H1 (cell line): ENCODE measurements at regions not wholly inside any gene's neighbourhood (a gene's known extent, or its start where the extent isn't known, plus 50 kb on each side); places are given as distances from the start of the nearest gene placed in this dataset.

ENCODE experiments used
- CTCF ChIA-PET: fragments of 300-600 bp; sonication (Branson Sonifier 250); formaldehyde crosslinking; loops from one replicate; lab custom pipeline; 2021; ENCODE audit not compliant: partially characterized antibody; lab: Charles Lee
- POLR2A ChIA-PET: fragments of 300-600 bp; sonication (Branson Sonifier 250); formaldehyde crosslinking; loops from one replicate; lab custom pipeline; 2021; ENCODE audit warnings: inconsistent platforms; ENCODE audit not compliant: partially characterized antibody; lab: Charles Lee
- DNase-seq, 2 experiments: peaks; one replicate each; pipeline versions ENCODE4 v3.0.0 to v3.0.0-alpha.2; 2010 to 2022; ENCODE audit warnings: low spot score in 2 of 2, low read depth in 1 of 2, mixed read lengths in 1 of 2
- FAIRE-seq: peaks from 2 replicates; lab custom pipeline; 2011; peaks lifted over from hg19 to GRCh38; lab: Jason Lieb, UNC
- H2AFZ ChIP-seq: 2 replicates; pipeline ENCODE4 v1.8.1; 2012; ENCODE audit warnings: low read length, inconsistent platforms
- H2AK5ac ChIP-seq: 2 replicates; pipeline ENCODE4 v1.6.1; 2013; ENCODE audit warnings: low read depth, low read length
- H2BK120ac ChIP-seq: replicated peaks from 2 replicates; pipeline ENCODE3; 2013; ENCODE audit warnings: low read depth, low read length, inconsistent platforms
- H2BK12ac ChIP-seq: 2 replicates; pipeline ENCODE4 v1.6.1; 2013; ENCODE audit warnings: low read depth, low read length
- H2BK15ac ChIP-seq: 2 replicates; pipeline ENCODE4 v1.6.1; 2013; ENCODE audit warnings: low read length
- H2BK20ac ChIP-seq: 2 replicates; pipeline ENCODE4 v1.6.1; 2013; ENCODE audit warnings: low read length
- H2BK5ac ChIP-seq: 2 replicates; pipeline ENCODE4 v1.6.1; 2013; ENCODE audit warnings: low read depth, low read length
- H3K14ac ChIP-seq: 2 replicates; pipeline ENCODE4 v1.6.1; 2013; ENCODE audit warnings: inconsistent platforms; ENCODE audit not compliant: insufficient read length
- H3K18ac ChIP-seq: 2 replicates; pipeline ENCODE4 v1.6.1; 2013; ENCODE audit warnings: low read length; ENCODE audit errors: extremely low read depth
- H3K23ac ChIP-seq: 2 replicates; pipeline ENCODE4 v1.6.1; 2013; ENCODE audit warnings: inconsistent platforms; ENCODE audit not compliant: insufficient read length
- H3K23me2 ChIP-seq: 2 replicates; pipeline ENCODE4 v1.6.1; 2013; ENCODE audit warnings: low read depth, low read length
- H3K27ac ChIP-seq: 2 replicates; pipeline ENCODE4 v1.6.1; 2011; ENCODE audit warnings: low read depth, low read length, inconsistent platforms
- H3K27me3 ChIP-seq, 4 experiments: replicated peaks in 1 of 4; 1 replicate in 1 of 4; 2 replicates in 3 of 4; pipeline versions ENCODE4 v1.6.1 to v1.8.1; 2011 to 2013; ENCODE audit warnings: low read length in 3 of 4, mild to moderate bottlenecking in 3 of 4, inconsistent platforms in 2 of 4, mixed read lengths in 2 of 4, moderate library complexity in 1 of 4; ENCODE audit not compliant: control insufficient read depth in 3 of 4, insufficient read depth in 3 of 4; ENCODE audit errors: extremely low read depth in 1 of 4
- H3K36me3 ChIP-seq, 4 experiments: 2 replicates each; pipeline versions ENCODE4 v1.6.1 to v1.8.1; 2011 to 2013; ENCODE audit warnings: mild to moderate bottlenecking in 4 of 4, low read length in 3 of 4, moderate library complexity in 2 of 4, control low read depth in 1 of 4, inconsistent platforms in 1 of 4; ENCODE audit not compliant: insufficient read depth in 4 of 4, control insufficient read depth in 2 of 4
- H3K4ac ChIP-seq: replicated peaks from 2 replicates; pipeline ENCODE3; 2013; ENCODE audit warnings: low read length, low read depth, mixed read lengths, inconsistent platforms; ENCODE audit not compliant: insufficient read length
- H3K4me1 ChIP-seq, 4 experiments: replicated peaks in 1 of 4; 1 replicate in 1 of 4; 2 replicates in 3 of 4; pipeline versions ENCODE4 v1.6.1 to v1.8.1; 2011 to 2013; ENCODE audit warnings: low read length in 3 of 4, inconsistent platforms in 2 of 4, mixed read lengths in 1 of 4; ENCODE audit not compliant: insufficient read depth in 4 of 4, control insufficient read depth in 3 of 4
- H3K4me2 ChIP-seq, 2 experiments: 2 replicates each; pipeline versions ENCODE4 v1.6.1 to v1.8.1; 2011 to 2013; ENCODE audit warnings: low read depth in 2 of 2, low read length in 2 of 2, control low read depth in 1 of 2, inconsistent platforms in 1 of 2, mild to moderate bottlenecking in 1 of 2; ENCODE audit not compliant: insufficient read depth in 1 of 2
- H3K4me3 ChIP-seq, 4 experiments: fragments of 200-600, 300-600 bp in 1 of 4; sonication (generic), shearing (Covaris generic), sonication (Bioruptor Twin) in 1 of 4; 2 replicates each; pipeline versions ENCODE4 v1.5.1 to v1.8.1; 2011 to 2016; ENCODE audit warnings: low read length in 4 of 4, low read depth in 3 of 4, control low read depth in 2 of 4, inconsistent platforms in 2 of 4, mild to moderate bottlenecking in 2 of 4, mixed read lengths in 1 of 4, moderate library complexity in 1 of 4; ENCODE audit not compliant: insufficient read depth in 2 of 4; ENCODE audit errors: extremely low read depth in 1 of 4
- H3K56ac ChIP-seq: replicated peaks from 2 replicates; pipeline ENCODE3; 2013; ENCODE audit warnings: low read depth, mild to moderate bottlenecking, mixed read lengths, low read length, inconsistent platforms; ENCODE audit not compliant: insufficient read length
- H3K79me1 ChIP-seq: 2 replicates; pipeline ENCODE4 v1.6.1; 2013; ENCODE audit warnings: low read depth, low read length, control low read depth
- H3K79me2 ChIP-seq, 2 experiments: 2 replicates each; pipeline versions ENCODE4 v1.6.1 to v1.8.1; 2012 to 2013; ENCODE audit warnings: low read length in 2 of 2, mild to moderate bottlenecking in 2 of 2, inconsistent platforms in 1 of 2; ENCODE audit not compliant: insufficient read depth in 2 of 2, control insufficient read depth in 1 of 2
- H3K9ac ChIP-seq, 4 experiments: replicated peaks in 1 of 4; 1 replicate in 1 of 4; 2 replicates in 3 of 4; pipeline versions ENCODE4 v1.6.1 to v1.8.1; 2011 to 2013; ENCODE audit warnings: low read depth in 3 of 4, low read length in 3 of 4, control low read depth in 2 of 4, mild to moderate bottlenecking in 2 of 4, moderate library complexity in 2 of 4, inconsistent platforms in 1 of 4; ENCODE audit errors: extremely low read depth in 1 of 4
- H3K9me3 ChIP-seq, 2 experiments: 2 replicates each; pipeline versions ENCODE4 v1.6.1 to v1.8.1; 2012 to 2013; ENCODE audit warnings: mild to moderate bottlenecking in 2 of 2, moderate library complexity in 2 of 2, control low read depth in 1 of 2, inconsistent platforms in 1 of 2, low read depth in 1 of 2, low read length in 1 of 2, mixed read lengths in 1 of 2; ENCODE audit not compliant: insufficient read depth in 2 of 2
- H4K20me1 ChIP-seq, 2 experiments: replicated peaks in 1 of 2; 2 replicates each; pipeline versions ENCODE3 to v1.8.1; 2011 to 2013; ENCODE audit warnings: inconsistent platforms in 2 of 2, low read length in 2 of 2, mild to moderate bottlenecking in 1 of 2; ENCODE audit not compliant: insufficient read depth in 2 of 2, control insufficient read depth in 1 of 2
- H4K5ac ChIP-seq: 2 replicates; pipeline ENCODE4 v1.6.1; 2013; ENCODE audit warnings: low read length, low read depth, mixed read lengths, inconsistent platforms; ENCODE audit not compliant: insufficient read length
- H4K8ac ChIP-seq: 2 replicates; pipeline ENCODE4 v1.8.0; 2013; ENCODE audit warnings: mild to moderate bottlenecking, moderate library complexity, low read length, inconsistent platforms; ENCODE audit not compliant: insufficient read depth; ENCODE audit errors: extremely low read depth
- H4K91ac ChIP-seq: replicated peaks from 2 replicates; pipeline ENCODE3; 2013; ENCODE audit warnings: low read length, mixed read lengths, inconsistent platforms; ENCODE audit not compliant: insufficient read length
- CREB1 ChIP-seq: IDR thresholded peaks from 2 replicates; pipeline ENCODE4 v1.6.1; 2012; ENCODE audit warnings: inconsistent platforms
- EZH2 ChIP-seq: fragments of 200-600 bp; sonication (generic); IDR thresholded peaks from 2 replicates; pipeline ENCODE4 v1.7.1; 2012; ENCODE audit warnings: low read depth, mild to moderate bottlenecking, moderate library complexity, low read length, inconsistent platforms; ENCODE audit not compliant: severe bottlenecking
- HDAC6 ChIP-seq: IDR thresholded peaks from one replicate; pipeline ENCODE4 v1.7.1; 2012; ENCODE audit warnings: low read depth, mild to moderate bottlenecking, inconsistent platforms, low read length, moderate library complexity
- JUN ChIP-seq: IDR thresholded peaks from 2 replicates; pipeline ENCODE4 v1.6.1; 2011; ENCODE audit warnings: low read depth, mild to moderate bottlenecking, improper control_type of control experiment, low read length
- NRF1 ChIP-seq: IDR thresholded peaks from 2 replicates; pipeline ENCODE4 v1.6.1; 2011; ENCODE audit warnings: mild to moderate bottlenecking, low read depth, low read length, improper control_type of control experiment
- POLR2A ChIP-seq, 2 experiments: IDR thresholded peaks; 1 replicate in 1 of 2; 2 replicates in 1 of 2; pipeline ENCODE4 v1.6.1; 2011; ENCODE audit warnings: low read depth in 2 of 2, low read length in 2 of 2, mild to moderate bottlenecking in 2 of 2; ENCODE audit errors: control extremely low read depth in 1 of 2
- RAD21 ChIP-seq, 2 experiments: IDR thresholded peaks in 1 of 2; conservative IDR thresholded peaks in 1 of 2; 2 replicates each; pipeline ENCODE4 v1.6.1; 2011; ENCODE audit warnings: low read depth in 2 of 2, low read length in 2 of 2, improper control_type of control experiment in 1 of 2, inconsistent platforms in 1 of 2, mild to moderate bottlenecking in 1 of 2, moderate library complexity in 1 of 2
- RBBP5 ChIP-seq: IDR thresholded peaks from 2 replicates; pipeline ENCODE4 v1.7.1; 2012; ENCODE audit warnings: low read depth, mild to moderate bottlenecking, inconsistent platforms, low read length, moderate library complexity, borderline replicate concordance
- TAF7 ChIP-seq: optimal IDR thresholded peaks from 2 replicates; pipeline ENCODE3; 2011; ENCODE audit warnings: low read depth, mild to moderate bottlenecking, inconsistent platforms, low read length, moderate library complexity, borderline replicate concordance
- WGBS, 2 experiments: shearing (Covaris generic) in 1 of 2; methylation state at CpG; one replicate each; pipeline versions ENCODE4 v1.1.6 to v1.1.7; 2013 to 2015; ENCODE audit warnings: low lambda C conversion rate in 2 of 2, mixed read lengths in 2 of 2, inconsistent platforms in 1 of 2, low coverage in 1 of 2, missing lambda C conversion rate in 1 of 2; ENCODE audit not compliant: insufficient replicate concordance in 2 of 2, insufficient coverage in 1 of 2, insufficient read length in 1 of 2; ENCODE audit errors: extremely low coverage in 1 of 2, missing lambda C conversion rate in 1 of 2; 5-methylcytosine and 5-hydroxymethylcytosine counted together

DNA sequence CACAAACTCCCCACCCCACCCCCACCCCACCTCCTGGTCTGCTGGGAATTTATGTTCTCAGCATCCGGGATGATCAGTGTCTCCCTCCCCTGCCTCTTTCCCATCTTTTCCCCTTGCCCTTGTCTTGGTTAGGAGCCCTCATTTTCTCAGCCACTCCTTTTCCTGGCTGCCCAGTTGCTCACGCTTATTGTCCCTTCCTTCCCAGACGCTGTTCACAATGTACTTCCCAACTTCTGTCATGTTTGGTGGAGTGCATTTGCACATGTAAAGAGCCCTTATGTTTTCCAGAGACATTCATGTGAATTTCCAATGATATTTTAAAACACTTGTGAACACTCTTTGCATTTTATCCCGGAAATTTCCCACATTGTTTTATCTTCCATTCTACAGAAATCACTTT, 192.1 kb downstream of the RHOU start:
- Histone ChIP-seq H3K27me3 (no peaks in the 10 kb centered on the region), H3K9ac (no peak overlapping the region), H2BK12ac (no peak overlapping the region), H4K20me1 (no peaks in the 10 kb centered on the region), H3K4me3 (no peak overlapping the region), H2BK20ac (no peak overlapping the region), H2BK5ac (no peak overlapping the region), H2AFZ (no peak overlapping the region), H3K23ac (no peak overlapping the region), H3K4me1 (no peaks in the 10 kb centered on the region), H2BK15ac (no peak overlapping the region), H3K4me2 (no peak overlapping the region)
- no peak for DNase-seq
- CTCF ChIA-PET, result no interaction called here
- WGBS, 2 experiments, result 88% methylated on average over 4 of the region's 4 CpGs; no CpG with 5 or more reads in 1 of the 2 experiments
- TF ChIP-seq POLR2A (IDR thresholded peaks at IDR 0.05; ENCODE audit: control extremely low read depth in 1 of 2, low read depth in 2 of 2, low read length in 2 of 2), result no peak
- TF ChIP-seq NRF1, result no peak
- TF ChIP-seq JUN, result no peak
- TF ChIP-seq TAF7, result no peak
- TF ChIP-seq EZH2, result no peak
- TF ChIP-seq RAD21 (IDR thresholded peaks at IDR 0.05 in 1 of 2, conservative IDR thresholded peaks at IDR 0.05 in 1 of 2; ENCODE audit: low read depth in 2 of 2, low read length in 2 of 2), result no peak
- no peak for TF ChIP-seq HDAC6
- TF ChIP-seq CREB1, result no peak
- TF ChIP-seq RBBP5, result no peak
- TF ChIP-seq, all 59 proteins: peak for 0
- H4K5ac ChIP-seq, result no peak overlapping the region
- no peak for FAIRE-seq
- no peak overlapping the region for H3K4ac ChIP-seq
- no peak overlapping the region for H4K8ac ChIP-seq
- H3K27ac ChIP-seq, result no peak overlapping the region
- H3K23me2 ChIP-seq, result no peaks in the 10 kb centered on the region; the same call in 1 of the 2 replicates
- H3K79me1 ChIP-seq, result no peaks in the 10 kb centered on the region
- H2BK120ac ChIP-seq, result no peak overlapping the region
- POLR2A ChIA-PET, result no interaction called here
- H2AK5ac ChIP-seq, result no peak overlapping the region
- H3K9me3 ChIP-seq, result peaks cover 4 to 6% of the 10 kb centered on the region in 2 experiments; a peak in 3 of 4 replicates
- no peak overlapping the region for H3K56ac ChIP-seq
- no peaks in the 10 kb centered on the region for H3K36me3 ChIP-seq
- no peak overlapping the region for H3K18ac ChIP-seq
- H4K91ac ChIP-seq, result no peak overlapping the region
- no peak overlapping the region for H3K14ac ChIP-seq
- H3K79me2 ChIP-seq, result no peaks in the 10 kb centered on the region
